Neural progenitor cell (in vitro differentiated cells): ENCODE measurements at regions not wholly inside any gene's neighbourhood (a gene's known extent, or its start where the extent isn't known, plus 50 kb on each side); places are given as distances from the start of the nearest gene placed in this dataset.

Experiments
- EZH2 ChIP-seq: fragments of 200-600 bp; sonication (generic); IDR thresholded peaks from 2 replicates; pipeline ENCODE4 v1.6.1; 2017; ENCODE audit warnings: antibody characterized with exemption, mild to moderate bottlenecking, moderate library complexity
- EZH2phosphoT487 ChIP-seq: fragments of 200-600 bp; sonication (generic); IDR thresholded peaks from 2 replicates; pipeline ENCODE4 v1.6.1; 2017; ENCODE audit warnings: antibody characterized with exemption
- TF ChIP-seq, protein P1 (sequence below): fragments of 200-600 bp; sonication (generic); IDR thresholded peaks from 2 replicates; pipeline ENCODE4 v1.5.1; 2017; ENCODE audit warnings: antibody characterized with exemption, mild to moderate bottlenecking

DNA sequence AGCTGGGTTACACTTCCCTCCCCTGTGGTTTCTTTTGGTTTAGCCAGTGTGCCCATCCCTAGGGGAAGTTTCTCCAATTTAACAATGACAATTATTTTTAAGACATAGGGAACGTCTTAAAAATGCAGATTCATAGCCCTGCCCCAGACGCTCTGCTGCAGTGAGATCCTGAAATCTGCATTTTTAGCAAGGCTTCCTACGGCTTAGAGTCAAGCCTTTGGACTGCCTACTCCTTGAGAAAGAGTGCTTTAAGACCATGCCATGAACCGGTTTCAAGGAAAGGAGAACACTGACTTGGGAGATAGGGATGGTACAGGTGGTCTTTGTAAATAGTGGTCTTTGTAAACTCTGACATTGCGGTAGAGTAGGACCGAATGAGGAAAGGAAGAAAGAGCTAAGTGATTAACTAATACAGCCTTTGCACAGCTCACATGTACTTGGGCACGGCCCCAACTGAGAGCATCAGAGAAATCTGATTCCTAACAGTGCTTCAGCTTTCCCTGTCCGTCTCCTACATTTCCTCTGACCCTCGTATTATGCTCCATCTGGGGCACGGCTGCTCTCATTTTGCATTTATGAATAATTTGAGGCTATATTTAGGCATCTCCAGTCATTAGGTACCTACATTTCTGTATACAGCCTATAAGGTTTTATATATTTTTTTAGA is 217.6 kb upstream of the TANK start:
- TF ChIP-seq EZH2 = no peak
- TF ChIP-seq, protein P1, sequence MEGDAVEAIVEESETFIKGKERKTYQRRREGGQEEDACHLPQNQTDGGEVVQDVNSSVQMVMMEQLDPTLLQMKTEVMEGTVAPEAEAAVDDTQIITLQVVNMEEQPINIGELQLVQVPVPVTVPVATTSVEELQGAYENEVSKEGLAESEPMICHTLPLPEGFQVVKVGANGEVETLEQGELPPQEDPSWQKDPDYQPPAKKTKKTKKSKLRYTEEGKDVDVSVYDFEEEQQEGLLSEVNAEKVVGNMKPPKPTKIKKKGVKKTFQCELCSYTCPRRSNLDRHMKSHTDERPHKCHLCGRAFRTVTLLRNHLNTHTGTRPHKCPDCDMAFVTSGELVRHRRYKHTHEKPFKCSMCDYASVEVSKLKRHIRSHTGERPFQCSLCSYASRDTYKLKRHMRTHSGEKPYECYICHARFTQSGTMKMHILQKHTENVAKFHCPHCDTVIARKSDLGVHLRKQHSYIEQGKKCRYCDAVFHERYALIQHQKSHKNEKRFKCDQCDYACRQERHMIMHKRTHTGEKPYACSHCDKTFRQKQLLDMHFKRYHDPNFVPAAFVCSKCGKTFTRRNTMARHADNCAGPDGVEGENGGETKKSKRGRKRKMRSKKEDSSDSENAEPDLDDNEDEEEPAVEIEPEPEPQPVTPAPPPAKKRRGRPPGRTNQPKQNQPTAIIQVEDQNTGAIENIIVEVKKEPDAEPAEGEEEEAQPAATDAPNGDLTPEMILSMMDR = no peak
- no peak for TF ChIP-seq EZH2phosphoT487
